GM03348 (cell line): ENCODE measurements at regions not wholly inside any gene's neighbourhood (a gene's known extent, or its start where the extent isn't known, plus 50 kb on each side); places are given as distances from the start of the nearest gene placed in this dataset.

Experiments
- DNase-seq: peaks from one replicate; pipeline ENCODE4 v3.0.0; 2012; ENCODE audit warnings: low spot score

GRCh38 chr13:99892866-99893504, 78.6 kb downstream of the ZIC5 start:
- no peak for DNase-seq

GRCh38 chr13:99892196-99892613, 79.4 kb downstream of the ZIC5 start:
- no peak for DNase-seq

- DNase-seq = no peak
These were observed 84.9 kb downstream of the ZIC5 start for GRCh38 chr13:99886706-99887105.

- DNase-seq = no peak
These were observed 86.7 kb downstream of the ZIC5 start for GRCh38 chr13:99884913-99885312.

GRCh38 chr13:99883805-99884204, 87.8 kb downstream of the ZIC5 start:
- DNase-seq = no peak

- no peak for DNase-seq
These were observed 92.5 kb downstream of the ZIC5 start for GRCh38 chr13:99878921-99879610.

- no peak for DNase-seq
These were observed 94.9 kb downstream of the ZIC5 start for GRCh38 chr13:99876651-99877050.

GRCh38 chr13:99875391-99875790, 96.2 kb downstream of the ZIC5 start:
- DNase-seq = no peak

GRCh38 chr13:99873832-99874430, 97.6 kb downstream of the ZIC5 start:
- DNase-seq = no peak

- DNase-seq = no peak
These were observed 98.4 kb downstream of the ZIC5 start for GRCh38 chr13:99873141-99873540.

GRCh38 chr13:99871249-99871898, 100.2 kb downstream of the ZIC5 start:
- DNase-seq = no peak

GRCh38 chr13:99870541-99870940, 101.0 kb downstream of the ZIC5 start:
- no peak for DNase-seq

GRCh38 chr13:99869830-99870229, 101.7 kb downstream of the ZIC5 start:
- DNase-seq = no peak

- no peak for DNase-seq
These were observed 102.8 kb downstream of the ZIC5 start for GRCh38 chr13:99868767-99869166.

GRCh38 chr13:99867535-99868257, 103.9 kb downstream of the ZIC5 start:
- no peak for DNase-seq

GRCh38 chr13:99866781-99867180, 104.8 kb downstream of the ZIC5 start:
- DNase-seq = no peak

- no peak for DNase-seq
These were observed 106.1 kb downstream of the ZIC5 start for GRCh38 chr13:99865420-99865930.

GRCh38 chr13:99864627-99864990, 107.0 kb downstream of the ZIC5 start:
- DNase-seq = no peak

- DNase-seq = no peak
These were observed 107.6 kb downstream of the ZIC5 start for GRCh38 chr13:99863789-99864626.

GRCh38 chr13:99862244-99862643, 109.3 kb downstream of the ZIC5 start:
- DNase-seq = no peak

GRCh38 chr13:99861771-99862170, 109.8 kb downstream of the ZIC5 start:
- DNase-seq = no peak
